ENCODE measurements at regions not wholly inside any gene's neighbourhood (a gene's known extent, or its start where the extent isn't known, plus 50 kb on each side); places are given as distances from the start of the nearest gene placed in this dataset.

- no peak for TF ChIP-seq CTCF (conservative IDR thresholded peaks at IDR 0.05; ENCODE audit: low read depth, low read length)
- TF ChIP-seq MAFK (IDR thresholded peaks at IDR 0.05; ENCODE audit: low read depth, low read length) = no peak
- TF ChIP-seq RAD21 (IDR thresholded peaks at IDR 0.05; ENCODE audit: low read length) = no peak
- TF ChIP-seq NFE2L2 (IDR thresholded peaks at IDR 0.05; ENCODE audit: low read depth, low read length) = no peak
- no peak for TF ChIP-seq RCOR1 (IDR thresholded peaks at IDR 0.05; ENCODE audit: insufficient replicate concordance, low read length)
- no peak for TF ChIP-seq RFX5 (IDR thresholded peaks at IDR 0.05; ENCODE audit: low read depth, low read length)
- no peak for TF ChIP-seq ELK1 (IDR thresholded peaks at IDR 0.05; ENCODE audit: borderline replicate concordance, low read depth, low read length)
- TF ChIP-seq POLR2A (IDR thresholded peaks at IDR 0.05; ENCODE audit: low read depth, low read length) = no peak
- TF ChIP-seq CHD1 (IDR thresholded peaks at IDR 0.05; ENCODE audit: low read depth, low read length) = no peak
- no peak for TF ChIP-seq MXI1 (IDR thresholded peaks at IDR 0.05; ENCODE audit: borderline replicate concordance, low read depth, low read length)
- no peak for TF ChIP-seq CEBPB (IDR thresholded peaks at IDR 0.05; ENCODE audit: low read depth, low read length)
- TF ChIP-seq USF2 (IDR thresholded peaks at IDR 0.05; ENCODE audit: low read depth, low read length) = no peak
- no peak for TF ChIP-seq MAZ (IDR thresholded peaks at IDR 0.05; ENCODE audit: borderline replicate concordance, low read depth, low read length)
Measured at GRCh38 chr7:19318287-19318686, 173.1 kb upstream of the FERD3L start.
